Endothelial cell (in vitro differentiated cells): ENCODE measurements at regions not wholly inside any gene's neighbourhood (a gene's known extent, or its start where the extent isn't known, plus 50 kb on each side); places are given as distances from the start of the nearest gene placed in this dataset.

Experiments used
- DNase-seq: peaks from one replicate; pipeline ENCODE4 v3.0.0; 2021; ENCODE audit warnings: low spot score
- H3K27ac Mint-ChIP-seq: one replicate; pipeline ENCODE4 v1.8.0; 2021; ENCODE audit warnings: mixed read lengths, inconsistent platforms; ENCODE audit not compliant: unreplicated experiment
- H3K27me3 Mint-ChIP-seq: one replicate; pipeline ENCODE4 v1.8.0; 2021; ENCODE audit warnings: mild to moderate bottlenecking, moderate library complexity, mixed read lengths, inconsistent platforms; ENCODE audit not compliant: unreplicated experiment
- H3K36me3 Mint-ChIP-seq: one replicate; pipeline ENCODE4 v1.8.0; 2021; ENCODE audit warnings: mild to moderate bottlenecking, low read depth, mixed read lengths, inconsistent platforms; ENCODE audit not compliant: unreplicated experiment
- H3K4me1 Mint-ChIP-seq: one replicate; pipeline ENCODE4 v1.8.0; 2021; ENCODE audit warnings: mild to moderate bottlenecking, mixed read lengths, inconsistent platforms; ENCODE audit not compliant: unreplicated experiment
- H3K4me3 Mint-ChIP-seq: one replicate; pipeline ENCODE4 v1.8.0; 2021; ENCODE audit warnings: mild to moderate bottlenecking, mixed read lengths, inconsistent platforms; ENCODE audit not compliant: unreplicated experiment
- H3K9me3 Mint-ChIP-seq: one replicate; pipeline ENCODE4 v1.8.0; 2021; ENCODE audit warnings: mixed read lengths, inconsistent platforms; ENCODE audit not compliant: unreplicated experiment
- TF ChIP-seq, protein P1 (sequence below): fragments of 200-600 bp; sonication (generic); IDR thresholded peaks from one replicate; pipeline ENCODE4 v1.5.0; 2021; ENCODE audit warnings: antibody characterized with exemption; ENCODE audit not compliant: unreplicated experiment

DNA sequence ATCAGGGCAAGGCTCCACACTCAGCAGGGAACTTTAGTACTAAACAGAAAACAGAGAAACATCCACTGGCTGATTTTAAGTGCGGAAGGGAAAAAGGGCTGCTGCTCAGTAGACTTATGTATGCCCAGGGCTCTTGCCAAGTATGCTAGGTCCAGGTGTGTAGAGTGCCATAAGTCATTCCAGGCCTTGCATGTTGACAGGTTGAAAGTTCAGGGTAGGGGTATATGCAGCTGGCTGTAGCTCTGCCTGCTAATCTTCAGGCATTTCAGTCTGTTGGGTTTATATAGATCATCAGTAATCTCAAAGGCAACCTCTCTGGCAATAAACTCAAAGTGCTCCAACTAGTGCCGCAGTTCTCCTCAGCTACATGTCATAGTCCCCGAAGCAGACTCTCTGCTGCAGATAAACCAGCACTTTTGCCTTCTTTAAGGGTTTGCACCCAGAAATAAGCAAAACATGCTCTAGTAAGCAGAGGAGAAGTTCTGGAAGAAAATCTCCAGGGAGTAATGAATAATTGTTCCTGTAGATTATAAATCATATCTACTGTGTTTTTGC, 134.9 kb upstream of the GRIA3 start:
- no peaks in the 10 kb centered on the region for H3K4me1 Mint-ChIP-seq

DNA sequence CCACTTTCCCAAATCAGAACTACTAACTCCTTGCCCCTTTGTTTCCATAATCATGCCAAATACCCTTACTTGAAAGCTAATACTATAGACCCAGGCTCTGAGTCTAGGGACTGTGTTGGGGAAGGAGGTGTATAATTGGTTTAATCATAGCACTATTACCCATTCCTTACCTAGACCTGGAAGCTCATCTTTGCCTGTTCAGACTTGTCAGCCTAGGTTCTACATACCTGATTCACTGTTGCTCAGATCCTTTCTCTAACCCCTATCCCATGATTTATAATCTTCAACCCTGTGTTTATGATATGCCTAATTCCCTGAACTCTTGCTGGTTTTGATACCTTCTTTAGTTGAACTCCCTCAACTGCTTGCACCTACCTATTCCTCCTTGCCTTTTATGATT, 123.1 kb upstream of the GRIA3 start:
- Mint-ChIP-seq H3K9me3 (no peaks in the 10 kb centered on the region), H3K4me3 (no peak overlapping the region), H3K27ac (no peak overlapping the region), H3K36me3 (no peaks in the 10 kb centered on the region), H3K4me1 (no peaks in the 10 kb centered on the region), H3K27me3 (no peaks in the 10 kb centered on the region)
- no peak for DNase-seq
- TF ChIP-seq, protein P1, sequence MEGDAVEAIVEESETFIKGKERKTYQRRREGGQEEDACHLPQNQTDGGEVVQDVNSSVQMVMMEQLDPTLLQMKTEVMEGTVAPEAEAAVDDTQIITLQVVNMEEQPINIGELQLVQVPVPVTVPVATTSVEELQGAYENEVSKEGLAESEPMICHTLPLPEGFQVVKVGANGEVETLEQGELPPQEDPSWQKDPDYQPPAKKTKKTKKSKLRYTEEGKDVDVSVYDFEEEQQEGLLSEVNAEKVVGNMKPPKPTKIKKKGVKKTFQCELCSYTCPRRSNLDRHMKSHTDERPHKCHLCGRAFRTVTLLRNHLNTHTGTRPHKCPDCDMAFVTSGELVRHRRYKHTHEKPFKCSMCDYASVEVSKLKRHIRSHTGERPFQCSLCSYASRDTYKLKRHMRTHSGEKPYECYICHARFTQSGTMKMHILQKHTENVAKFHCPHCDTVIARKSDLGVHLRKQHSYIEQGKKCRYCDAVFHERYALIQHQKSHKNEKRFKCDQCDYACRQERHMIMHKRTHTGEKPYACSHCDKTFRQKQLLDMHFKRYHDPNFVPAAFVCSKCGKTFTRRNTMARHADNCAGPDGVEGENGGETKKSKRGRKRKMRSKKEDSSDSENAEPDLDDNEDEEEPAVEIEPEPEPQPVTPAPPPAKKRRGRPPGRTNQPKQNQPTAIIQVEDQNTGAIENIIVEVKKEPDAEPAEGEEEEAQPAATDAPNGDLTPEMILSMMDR, result no peak

More for the DNA sequence above, 134.9 kb upstream of the GRIA3 start:
- no peak for DNase-seq
- no peaks in the 10 kb centered on the region for H3K9me3 Mint-ChIP-seq
- no peaks in the 10 kb centered on the region for H3K36me3 Mint-ChIP-seq
- no peaks in the 10 kb centered on the region for H3K27me3 Mint-ChIP-seq
- TF ChIP-seq, protein P1, result no peak
- H3K4me3 Mint-ChIP-seq, result no peak overlapping the region
- H3K27ac Mint-ChIP-seq, result no peak overlapping the region

DNA sequence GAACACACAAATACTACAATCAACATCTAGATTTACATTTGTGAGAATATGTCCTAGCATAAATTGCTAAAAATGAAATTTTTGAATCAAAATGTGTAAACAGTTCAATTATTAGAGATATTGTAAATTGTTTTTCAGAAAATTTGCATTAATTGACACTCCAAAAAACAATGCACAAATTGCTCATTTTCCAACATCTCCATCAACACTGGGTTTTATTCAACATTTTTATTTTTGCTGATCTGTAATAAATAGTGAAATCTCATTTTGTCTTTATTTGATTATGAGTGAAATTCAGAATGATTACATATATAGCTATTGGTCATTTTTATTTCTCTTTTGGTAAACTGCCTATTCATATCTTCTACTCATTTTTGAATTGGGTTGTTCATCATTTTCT, 120.0 kb upstream of the GRIA3 start:
- Mint-ChIP-seq H3K27me3 (no peaks in the 10 kb centered on the region), H3K36me3 (no peaks in the 10 kb centered on the region), H3K27ac (no peak overlapping the region), H3K4me3 (no peak overlapping the region), H3K9me3 (no peaks in the 10 kb centered on the region), H3K4me1 (no peaks in the 10 kb centered on the region)
- no peak for DNase-seq
- TF ChIP-seq, protein P1, result no peak

DNA sequence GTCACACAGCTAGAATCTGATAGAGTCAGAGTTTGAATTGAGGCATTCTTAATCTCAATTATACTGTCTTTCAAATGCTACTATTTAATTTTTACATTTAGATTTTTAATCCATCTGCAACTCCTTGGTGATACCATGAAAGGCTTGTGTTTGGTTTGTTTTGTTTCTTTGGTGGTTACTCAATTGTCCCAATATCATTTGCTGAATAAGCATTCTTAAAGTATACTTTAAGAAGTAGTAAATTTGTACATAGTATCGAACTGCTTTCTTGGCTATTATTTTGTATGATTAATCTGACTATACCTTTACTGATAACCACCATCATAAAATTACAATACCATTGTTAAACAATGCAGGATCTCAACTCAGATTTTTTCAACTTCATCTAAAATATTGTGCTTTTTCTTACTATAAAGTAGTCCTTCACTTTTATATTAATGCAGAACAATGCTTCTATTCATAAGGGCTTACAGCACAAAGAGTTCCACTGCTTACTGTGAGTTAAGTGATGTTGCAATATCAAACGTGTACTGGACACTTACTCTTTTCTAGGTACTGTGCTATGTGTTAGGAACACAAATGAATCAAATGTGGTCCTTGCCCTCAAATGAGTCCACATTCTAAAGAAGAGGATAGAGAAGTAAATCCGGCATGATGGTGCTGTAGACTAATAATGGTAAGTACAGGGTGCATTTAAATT, 111.2 kb upstream of the GRIA3 start:
- no peak overlapping the region for H3K27ac Mint-ChIP-seq
- H3K36me3 Mint-ChIP-seq, result no peaks in the 10 kb centered on the region
- TF ChIP-seq, protein P1, result no peak
- no peaks in the 10 kb centered on the region for H3K9me3 Mint-ChIP-seq
- no peak for DNase-seq
- no peaks in the 10 kb centered on the region for H3K27me3 Mint-ChIP-seq
- no peak overlapping the region for H3K4me3 Mint-ChIP-seq
- no peaks in the 10 kb centered on the region for H3K4me1 Mint-ChIP-seq

DNA sequence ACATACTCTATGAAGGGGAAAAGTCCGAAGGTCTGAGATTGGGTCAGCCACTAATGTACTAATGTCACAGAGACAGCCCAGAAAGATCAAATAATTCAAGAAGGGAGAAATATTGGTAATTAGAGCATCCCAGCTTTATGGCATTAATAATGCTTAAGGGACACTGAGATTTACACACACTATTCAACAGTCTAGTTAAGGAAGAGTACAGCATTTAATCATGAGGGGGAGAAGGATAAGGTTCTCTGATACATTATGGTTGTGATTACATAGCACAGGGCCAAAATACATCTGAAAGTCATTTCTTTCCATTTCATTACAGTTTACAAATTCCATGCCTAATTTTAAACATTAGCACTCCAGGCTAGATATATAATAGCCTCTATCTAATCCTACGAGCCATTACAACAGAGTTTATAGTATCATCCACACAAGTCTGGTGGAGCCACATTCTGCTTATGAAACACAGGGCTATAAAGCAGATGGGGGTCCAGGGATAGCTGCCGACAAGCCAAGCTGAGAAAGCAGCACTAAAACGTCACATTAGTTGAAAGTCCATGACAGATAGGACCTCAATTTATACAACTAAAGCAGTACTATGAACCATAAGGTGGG, 108.0 kb upstream of the GRIA3 start:
- DNase-seq, result no peak
- Mint-ChIP-seq H3K4me3 (no peak overlapping the region), H3K27me3 (no peaks in the 10 kb centered on the region), H3K27ac (no peak overlapping the region), H3K9me3 (no peaks in the 10 kb centered on the region), H3K36me3 (no peaks in the 10 kb centered on the region), H3K4me1 (no peaks in the 10 kb centered on the region)
- TF ChIP-seq, protein P1, result no peak
